M059J (cell line): ENCODE measurements at regions not wholly inside any gene's neighbourhood (a gene's known extent, or its start where the extent isn't known, plus 50 kb on each side); places are given as distances from the start of the nearest gene placed in this dataset.

Experiments
- DNase-seq: peaks from one replicate; pipeline ENCODE4 v3.0.0-alpha.2; 2012; ENCODE audit warnings: low read depth

- DNase-seq = no peak
These were observed 473.5 kb upstream of the RGMA start for GRCh38 chr15:93562395-93563123.

- DNase-seq = no peak
These were observed 468.7 kb upstream of the RGMA start for GRCh38 chr15:93557696-93558095.

- no peak for DNase-seq
These were observed 464.3 kb upstream of the RGMA start for GRCh38 chr15:93553167-93553935.

GRCh38 chr15:93543093-93543492, 454.1 kb upstream of the RGMA start:
- DNase-seq = no peak

- no peak for DNase-seq
These were observed 438.5 kb upstream of the RGMA start for GRCh38 chr15:93527374-93528050.

- no peak for DNase-seq
These were observed 435.4 kb upstream of the RGMA start for GRCh38 chr15:93524432-93524831.

GRCh38 chr15:93523481-93523880, 434.5 kb upstream of the RGMA start:
- peak; percentile 65 for DNase-seq

GRCh38 chr15:93520206-93520605, 431.2 kb upstream of the RGMA start:
- DNase-seq = no peak

- DNase-seq = no peak
These were observed 430.6 kb upstream of the RGMA start for GRCh38 chr15:93519599-93519998.

- DNase-seq = no peak
These were observed 428.2 kb upstream of the RGMA start for GRCh38 chr15:93517176-93517575.

- DNase-seq = no peak
These were observed 426.4 kb upstream of the RGMA start for GRCh38 chr15:93515256-93516051.

- DNase-seq = no peak
These were observed 417.6 kb upstream of the RGMA start for GRCh38 chr15:93506646-93507045.

- DNase-seq = no peak
These were observed 416.5 kb upstream of the RGMA start for GRCh38 chr15:93505506-93505905.

GRCh38 chr15:93501946-93502345, 412.9 kb upstream of the RGMA start:
- DNase-seq = no peak

- no peak for DNase-seq
These were observed 411.1 kb upstream of the RGMA start for GRCh38 chr15:93500155-93500554.

- DNase-seq = no peak
These were observed 408.3 kb upstream of the RGMA start for GRCh38 chr15:93497291-93497690.

- DNase-seq = no peak
These were observed 407.9 kb upstream of the RGMA start for GRCh38 chr15:93496888-93497287.

GRCh38 chr15:93495799-93496637, 407.0 kb upstream of the RGMA start:
- DNase-seq = no peak

GRCh38 chr15:93493172-93493571, 404.2 kb upstream of the RGMA start:
- DNase-seq = no peak

GRCh38 chr15:93491291-93491690, 402.3 kb upstream of the RGMA start:
- DNase-seq = no peak

- no peak for DNase-seq
These were observed 399.3 kb upstream of the RGMA start for GRCh38 chr15:93488296-93488713.
